ENCODE measurements at regions not wholly inside any gene's neighbourhood (a gene's known extent, or its start where the extent isn't known, plus 50 kb on each side); places are given as distances from the start of the nearest gene placed in this dataset.

DNA sequence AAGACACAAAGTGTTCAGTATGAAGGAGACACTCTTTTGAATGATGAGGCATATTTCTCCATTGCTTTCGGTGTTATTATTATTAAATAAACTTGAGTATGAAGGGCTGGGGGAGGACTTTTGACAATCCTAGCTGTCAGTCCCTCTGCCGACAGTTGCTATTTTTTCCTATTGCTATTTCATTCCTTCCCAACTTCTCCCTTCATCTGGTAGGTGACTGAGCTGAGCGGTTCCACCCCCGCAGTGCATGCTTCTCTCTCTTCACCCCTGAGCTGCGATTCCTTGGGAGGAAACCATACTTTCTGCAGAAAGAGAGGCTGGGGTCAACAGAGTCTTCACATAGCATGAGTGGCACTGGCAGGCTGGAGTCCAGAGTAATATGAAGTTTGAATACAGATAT, 261.2 kb upstream of the TAC1 start:
- no peak for DNase-seq

DNA sequence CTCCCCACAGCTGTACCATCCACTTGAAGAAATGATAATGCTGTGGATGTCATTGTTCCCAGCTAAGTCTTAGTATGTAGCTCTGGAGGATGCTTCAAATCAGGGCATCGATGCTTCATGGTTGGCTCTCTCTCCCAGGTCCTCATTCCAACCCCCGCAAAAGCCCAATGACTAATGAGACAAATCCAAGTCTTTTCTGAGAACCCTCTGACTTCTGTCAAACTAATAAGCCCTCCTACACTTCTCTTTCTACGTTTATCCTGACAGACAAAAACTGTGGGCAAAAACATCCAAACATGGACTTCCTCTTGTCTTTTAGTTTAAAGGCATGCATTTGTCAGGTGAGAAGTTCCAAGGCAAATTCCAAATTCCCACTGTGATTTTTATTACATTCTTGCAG, 260.4 kb upstream of the TAC1 start:
- no peak for DNase-seq

DNA sequence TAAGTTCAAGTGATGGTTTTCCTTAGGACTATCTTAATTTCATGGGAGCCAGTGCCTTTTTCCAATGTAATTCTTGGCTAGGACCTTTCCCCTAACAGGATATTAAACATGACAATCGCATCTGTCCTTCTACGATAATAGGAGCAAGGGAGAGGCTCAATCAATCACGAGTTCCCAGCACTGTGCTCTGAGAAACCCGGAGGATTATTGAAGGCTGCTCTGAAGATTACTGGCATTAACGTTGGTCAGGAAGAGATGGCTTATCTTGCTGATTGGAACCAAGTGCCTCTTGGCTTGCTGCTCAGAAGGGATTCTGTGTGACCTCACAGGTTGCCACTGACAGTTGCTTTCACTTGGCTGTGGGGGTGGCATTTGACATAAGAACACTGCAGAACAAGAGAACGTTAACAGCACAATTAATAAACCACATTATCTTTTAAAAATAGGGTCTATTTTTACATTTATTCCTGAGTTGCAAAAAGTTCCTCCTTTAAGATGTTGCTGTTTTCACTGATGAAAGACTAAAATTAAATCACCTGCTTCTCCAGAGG, 252.1 kb upstream of the TAC1 start:
- DNase-seq, result no peak

DNA sequence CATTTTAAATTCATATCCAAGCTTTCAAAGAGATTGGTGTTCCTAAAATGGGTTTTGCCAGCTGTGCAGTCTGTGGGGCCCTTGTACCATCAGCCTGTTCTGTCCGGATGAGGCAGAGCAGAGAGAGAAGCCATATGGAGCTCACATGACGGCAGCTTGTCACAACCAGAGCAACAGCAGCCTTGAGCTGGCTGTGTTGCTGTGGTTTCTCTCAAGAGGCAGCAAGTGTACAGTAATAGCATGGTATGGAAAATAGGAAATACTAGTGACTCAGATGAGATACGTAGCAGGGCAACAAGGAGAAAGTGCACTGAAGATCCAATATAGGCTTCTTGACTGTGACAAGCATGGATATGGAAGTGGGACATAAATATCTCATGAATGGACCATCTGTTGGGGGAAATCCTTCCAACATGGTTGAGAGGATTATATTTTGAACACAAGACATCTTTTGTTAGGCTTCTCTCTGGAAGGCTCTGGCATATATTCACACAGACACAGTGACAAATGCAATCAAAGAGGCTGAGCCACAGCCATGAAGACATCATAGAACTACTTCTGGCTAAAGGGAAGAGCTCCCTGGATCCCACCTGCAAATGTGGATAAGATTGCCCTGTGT, 251.0 kb upstream of the TAC1 start:
- DNase-seq, result no peak

DNA sequence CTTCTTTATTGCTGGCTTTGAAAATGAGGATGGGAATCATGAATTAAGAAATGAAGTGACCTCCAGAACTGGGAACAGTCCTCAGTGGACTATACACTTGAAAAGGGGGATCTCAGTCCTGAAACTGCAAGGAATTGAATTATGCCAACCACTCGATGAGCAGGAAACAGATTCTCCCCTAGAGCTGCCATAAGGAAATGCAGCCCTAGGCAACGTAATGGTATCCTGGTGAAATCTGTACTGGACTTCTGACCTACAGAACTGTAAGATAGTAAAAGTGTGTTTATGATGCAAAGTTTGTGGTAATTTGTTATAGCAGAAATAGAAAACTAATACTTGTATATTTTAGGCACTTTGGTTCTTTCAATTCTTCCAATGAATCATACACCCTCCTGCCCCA, 236.4 kb upstream of the TAC1 start:
- no peak for DNase-seq

DNA sequence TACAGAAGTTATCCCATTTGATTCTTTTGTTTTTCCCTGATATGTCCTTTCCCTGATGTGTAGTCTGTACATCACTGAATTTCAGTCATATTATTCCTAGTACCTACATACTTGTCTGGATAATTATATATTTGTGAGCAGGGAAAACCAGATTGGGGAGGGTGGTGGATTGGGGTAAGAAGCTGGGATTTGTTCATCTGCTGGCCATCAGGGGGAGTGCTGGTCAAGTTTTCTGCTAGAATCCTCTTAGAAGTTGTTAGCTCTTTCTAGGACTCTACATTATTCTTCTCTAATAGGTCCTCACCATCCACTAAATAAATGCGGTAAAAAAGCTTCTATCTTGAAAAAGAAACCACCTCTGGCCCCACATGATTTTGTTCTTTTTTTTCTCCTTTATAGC, 232.7 kb upstream of the TAC1 start:
- DNase-seq, result peak in 1 of 2 donors; percentile 22

DNA sequence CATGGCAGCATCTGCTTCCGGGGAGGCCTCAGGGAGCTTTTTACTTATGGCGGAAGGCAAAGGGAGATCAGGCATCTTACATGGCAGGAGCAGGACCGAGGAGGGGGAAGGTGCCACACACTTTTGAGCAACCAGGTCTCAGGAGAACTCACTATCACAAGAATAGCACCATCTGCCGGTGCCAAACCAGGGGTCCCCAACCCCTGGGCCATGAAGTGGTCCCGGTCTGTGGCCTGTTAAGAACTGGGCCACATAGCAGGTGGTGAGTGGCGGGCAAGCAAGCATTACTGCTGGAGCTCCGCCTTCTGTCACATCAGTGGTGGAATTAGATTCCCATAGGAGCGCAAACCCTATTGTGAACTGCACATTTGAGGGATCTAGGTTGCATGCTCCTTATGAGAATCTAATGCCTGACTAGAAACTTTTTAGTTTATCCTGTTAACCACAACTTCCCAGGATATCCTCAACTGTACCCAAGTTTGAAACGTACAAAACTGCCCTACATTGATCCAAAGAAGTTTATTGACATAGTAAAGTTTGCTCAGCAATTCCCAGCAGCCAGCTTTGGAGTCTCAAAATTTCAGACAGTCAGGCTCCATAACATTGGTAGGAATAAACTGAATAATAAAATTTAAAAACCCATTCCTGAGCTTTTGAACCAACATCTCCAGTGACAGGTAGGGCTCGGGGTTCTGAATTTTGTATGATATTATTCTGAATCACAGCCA, 228.4 kb upstream of the TAC1 start:
- no peak for DNase-seq

DNA sequence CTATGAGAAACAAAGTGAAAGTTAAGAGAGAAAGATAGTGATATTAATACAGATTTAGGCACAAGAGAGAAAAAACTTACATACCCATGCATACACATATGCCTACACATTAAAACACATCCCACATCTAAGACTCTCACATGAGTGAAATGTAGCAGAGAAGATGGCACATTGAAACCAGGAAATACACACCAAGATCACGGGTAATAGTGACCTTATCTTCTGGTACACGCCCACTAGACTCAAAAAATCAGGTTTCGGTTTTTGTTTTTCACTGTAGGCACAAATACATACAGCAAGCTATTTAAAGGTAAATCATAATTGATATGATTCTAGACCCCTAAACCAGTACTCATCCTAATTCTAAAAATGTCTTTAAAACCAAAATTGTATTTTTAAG, 225.2 kb upstream of the TAC1 start:
- DNase-seq, result peak in 1 of 2 donors; percentile 42

DNA sequence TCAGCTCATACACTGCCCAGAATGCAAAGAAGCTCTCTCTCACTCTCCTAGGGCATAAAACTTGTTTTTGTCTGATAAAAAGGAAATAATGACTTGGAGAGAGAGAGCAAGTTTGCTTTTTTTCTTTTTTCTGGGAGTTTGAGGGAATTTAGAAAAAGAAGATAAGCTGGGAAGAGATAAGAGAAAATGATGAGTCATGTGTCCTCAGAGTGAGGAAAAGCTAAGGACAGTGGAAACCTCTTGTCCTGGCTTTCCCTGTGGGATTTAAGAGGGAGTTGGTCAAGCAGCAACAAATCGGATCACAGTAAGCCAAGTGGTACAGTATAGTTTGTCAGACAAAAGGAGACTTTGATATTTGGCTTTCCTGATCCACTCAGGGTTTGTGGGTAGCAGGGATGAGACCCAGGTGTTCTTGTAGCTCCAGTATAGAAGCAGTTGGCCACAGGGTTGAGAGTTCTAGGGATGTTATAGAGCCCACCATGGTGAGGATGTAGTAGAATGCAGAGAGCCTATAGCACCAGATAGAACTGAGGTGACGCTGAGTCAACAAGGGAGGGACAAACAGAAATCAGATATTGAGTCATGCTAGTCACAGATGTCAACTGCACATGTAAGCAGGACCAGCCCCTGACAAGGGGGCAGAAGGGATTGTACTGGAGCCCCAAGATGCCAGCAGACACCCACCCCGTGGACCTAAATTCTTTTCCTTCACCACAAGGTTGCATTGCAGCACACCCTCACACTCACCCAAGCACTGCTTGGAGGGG, 219.3 kb upstream of the TAC1 start:
- DNase-seq, result no peak

DNA sequence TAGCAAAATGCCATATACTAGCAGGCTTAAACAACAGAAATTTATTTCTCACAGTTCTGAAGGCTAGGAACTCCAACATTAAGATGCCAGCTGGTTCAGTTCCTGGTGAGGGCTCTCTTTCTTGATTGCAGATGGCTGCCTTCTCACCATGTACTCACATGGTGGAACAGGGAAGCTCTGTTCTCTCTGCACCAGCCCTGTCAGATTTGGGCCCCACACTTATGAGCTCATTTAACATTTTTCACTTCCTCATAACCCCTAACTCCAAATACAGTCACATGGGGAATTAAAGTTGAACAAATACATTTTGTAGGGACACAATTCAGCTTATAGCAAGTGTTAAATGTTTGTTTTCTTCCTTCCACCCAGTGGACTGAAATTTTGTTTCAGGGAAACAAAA, 218.6 kb upstream of the TAC1 start:
- no peak for DNase-seq

DNA sequence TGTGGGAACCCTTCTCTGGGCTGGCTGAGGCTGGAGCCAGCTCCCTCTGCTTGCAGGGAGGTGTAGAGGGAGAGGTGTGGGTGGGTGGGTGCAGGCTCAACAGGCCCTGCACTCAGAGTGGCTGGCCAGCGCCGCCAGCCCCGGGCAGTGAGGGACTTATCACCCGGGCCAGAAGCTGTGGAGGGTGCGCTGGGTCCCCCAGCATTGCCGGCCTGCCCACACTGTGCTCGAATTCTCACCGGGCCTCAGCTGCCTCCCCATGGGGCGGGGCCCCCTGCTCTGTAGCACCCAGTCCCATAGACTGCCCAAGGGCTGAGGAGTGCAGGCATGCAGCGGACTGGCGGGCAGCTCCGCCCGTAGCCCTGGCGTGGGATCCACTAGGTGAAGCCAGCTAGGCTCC, 190.7 kb upstream of the TAC1 start:
- no peak for DNase-seq

DNA sequence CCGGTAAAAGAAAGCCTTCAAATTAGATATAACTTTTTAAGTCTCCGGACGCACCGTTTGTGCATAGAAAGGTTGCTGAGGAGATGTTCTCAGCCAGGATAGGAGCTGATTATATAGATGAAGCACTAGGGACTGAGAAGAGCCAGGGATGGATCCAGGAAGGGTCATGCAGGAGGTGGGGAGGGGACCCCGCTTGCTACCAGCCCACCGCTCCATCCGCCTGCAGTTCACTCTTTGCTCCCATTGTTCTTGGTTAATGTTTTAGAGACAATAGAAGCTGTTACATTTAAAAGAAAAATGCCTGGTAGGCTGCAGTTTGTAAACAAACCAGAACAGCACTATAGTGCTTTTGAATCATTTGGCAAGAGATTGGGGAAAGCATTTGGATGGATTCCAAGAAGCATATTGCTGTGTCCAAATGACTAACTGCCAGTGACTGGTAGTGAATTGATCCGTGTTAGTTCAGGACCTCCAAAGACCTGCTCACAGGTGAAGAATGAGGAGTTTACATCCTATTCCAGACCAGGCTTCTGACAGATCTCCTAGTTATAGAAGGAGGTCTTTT, 175.9 kb upstream of the TAC1 start:
- DNase-seq, result no peak

DNA sequence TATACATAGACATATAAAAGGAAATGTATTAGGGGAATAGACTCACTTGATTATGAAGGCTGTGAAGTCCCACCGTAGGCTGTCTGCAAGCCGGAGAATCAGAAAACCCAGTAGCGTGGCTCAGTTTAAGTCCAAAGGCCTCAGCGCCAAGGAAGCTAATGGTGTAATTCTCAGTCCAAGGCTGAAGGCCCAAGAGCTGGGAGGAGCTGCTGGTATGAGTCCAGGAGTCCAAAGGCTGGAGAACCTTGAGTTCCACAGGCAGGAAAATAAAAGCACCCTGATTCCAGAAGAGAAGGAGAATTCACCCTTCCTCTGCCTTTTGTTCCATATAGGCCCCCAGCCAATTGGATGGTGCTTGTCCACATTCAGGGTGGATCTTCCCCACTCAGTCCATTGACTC, 166.2 kb upstream of the TAC1 start:
- no peak for DNase-seq

DNA sequence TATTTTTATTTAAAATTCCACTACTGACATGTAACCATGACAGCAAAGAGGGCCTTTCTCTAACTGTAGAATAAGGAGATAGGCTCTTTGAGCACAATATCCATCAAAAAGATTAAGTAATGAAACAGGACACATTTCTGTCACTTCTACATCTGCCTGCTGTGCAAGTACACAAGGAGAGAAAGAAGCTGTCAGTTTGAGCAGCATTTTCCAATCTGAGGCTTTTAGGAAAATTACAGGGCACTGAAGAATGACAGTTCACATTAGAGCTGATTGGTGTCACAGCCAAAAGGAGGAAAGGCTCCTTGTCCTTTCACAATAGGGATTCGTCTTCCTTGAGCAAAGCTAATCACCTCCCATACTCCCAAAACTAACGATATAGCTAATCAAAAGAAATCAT, 158.8 kb upstream of the TAC1 start:
- DNase-seq, result no peak

DNA sequence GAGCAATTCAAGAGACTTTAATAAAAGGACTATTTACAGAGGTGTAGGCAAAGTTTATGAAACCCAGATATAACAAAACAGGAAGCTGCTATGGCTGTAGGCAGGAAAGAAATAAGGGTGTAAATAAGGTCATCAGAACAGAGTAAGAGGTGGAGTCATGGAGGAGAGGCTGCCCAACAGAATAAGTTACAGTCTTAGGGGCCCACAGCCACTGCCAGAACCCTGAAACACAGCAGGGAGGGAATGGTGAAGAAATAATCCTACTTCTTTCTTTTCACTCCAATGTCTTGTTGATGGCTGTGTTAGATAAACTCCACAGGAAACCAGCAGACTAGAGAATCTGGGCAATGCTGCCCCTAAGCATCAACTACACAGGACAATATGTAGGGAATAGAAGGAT, 155.8 kb upstream of the TAC1 start:
- DNase-seq, result no peak

DNA sequence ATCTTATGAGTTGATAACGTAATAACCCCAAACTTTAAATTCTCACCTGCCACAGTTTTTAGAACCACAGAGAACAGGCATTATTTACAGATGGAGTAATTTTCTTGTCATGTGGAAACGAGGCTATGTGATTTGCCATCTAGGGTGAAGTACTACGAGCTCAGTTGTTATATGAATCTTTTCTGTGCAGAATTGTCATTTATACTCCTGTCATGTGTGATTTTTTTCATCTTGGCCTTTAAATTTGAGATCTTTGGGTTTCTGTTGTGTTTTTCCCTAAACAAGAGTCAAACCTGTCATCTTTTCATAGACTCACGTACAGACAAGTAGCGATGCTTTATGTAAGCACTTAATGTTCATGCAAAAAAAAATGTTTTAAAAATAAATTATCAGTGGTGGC, 153.7 kb upstream of the TAC1 start:
- no peak for DNase-seq

DNA sequence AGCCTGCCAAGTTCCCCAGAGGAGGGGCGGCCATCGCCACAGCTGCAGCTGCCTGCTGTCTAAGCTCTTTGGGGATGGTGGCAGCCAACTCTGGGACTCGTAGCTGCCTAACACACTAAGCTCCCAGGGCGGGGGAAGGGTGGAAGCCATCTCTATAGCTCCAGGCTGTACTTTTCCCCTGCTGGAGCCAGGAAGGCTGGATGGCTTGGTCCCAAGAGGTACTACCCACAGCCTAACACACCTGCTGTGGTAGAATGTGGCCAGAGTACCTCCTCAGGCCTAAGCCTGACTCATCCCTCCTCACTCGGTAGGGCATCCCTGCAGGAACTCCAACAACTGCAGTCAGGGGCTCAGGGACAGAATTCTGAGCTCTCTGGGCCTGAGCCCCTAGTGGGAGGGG, 151.7 kb upstream of the TAC1 start:
- DNase-seq, result no peak

DNA sequence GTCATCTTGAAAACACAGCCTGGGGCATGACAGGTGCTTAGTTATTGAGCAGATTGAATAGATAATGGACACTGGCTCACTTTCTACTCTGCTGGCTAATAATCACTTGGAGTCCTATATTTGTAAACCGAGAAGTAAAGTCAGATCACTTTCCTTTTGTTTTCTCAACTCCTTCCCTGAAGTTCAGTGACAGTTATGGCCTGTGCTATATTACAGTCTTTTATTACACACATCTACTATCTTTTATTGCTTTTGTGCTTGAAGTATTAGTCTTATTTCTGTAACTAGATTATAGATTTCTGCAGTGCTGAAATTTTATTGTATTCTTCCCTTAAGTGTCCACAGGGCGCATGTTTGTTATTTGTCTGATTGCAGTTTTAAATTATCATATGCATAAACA, 136.4 kb upstream of the TAC1 start:
- no peak for DNase-seq

DNA sequence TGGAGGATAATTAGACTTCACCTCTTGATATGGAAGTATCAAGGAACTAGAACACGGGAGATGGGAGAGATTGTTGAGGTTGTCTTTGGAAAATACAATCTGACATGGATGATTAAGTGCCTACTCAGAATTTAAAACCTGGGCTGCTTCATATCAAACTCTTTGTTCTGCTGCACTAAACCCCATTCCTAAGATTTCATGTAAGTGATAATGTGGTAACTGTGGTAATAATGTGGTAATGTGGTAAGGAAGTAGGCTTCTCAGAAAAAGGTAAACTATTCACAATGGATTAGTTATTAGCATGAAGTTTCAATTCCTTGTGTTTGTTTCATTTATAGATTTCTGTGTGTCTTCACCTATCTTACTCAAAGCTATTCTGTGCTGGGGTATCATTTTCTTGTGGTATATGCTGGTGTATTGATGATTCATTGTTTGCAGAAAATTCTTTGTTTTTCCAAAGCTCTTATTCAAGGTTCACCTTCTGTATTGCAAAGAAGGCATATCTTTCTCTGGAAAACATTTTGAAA, 129.9 kb upstream of the TAC1 start:
- DNase-seq, result no peak

DNA sequence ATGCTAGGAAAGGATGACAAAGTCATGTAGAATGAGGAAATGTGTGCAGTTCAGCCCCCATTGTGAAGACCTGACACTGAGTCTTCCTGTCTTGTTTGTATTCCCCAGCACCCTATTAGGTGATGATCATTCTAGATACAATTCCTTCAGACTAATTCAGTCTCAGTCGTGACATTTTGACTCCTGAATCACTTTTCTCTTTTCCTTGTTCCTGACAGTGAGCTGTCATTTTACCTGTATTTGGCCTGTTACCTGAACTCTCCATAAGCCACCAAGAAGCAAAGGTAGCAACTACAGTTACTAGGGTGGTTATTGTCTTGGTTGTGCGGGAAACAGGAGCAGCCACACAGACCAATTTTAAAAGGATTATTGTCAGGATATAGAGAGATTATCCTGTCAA, 111.4 kb upstream of the TAC1 start:
- DNase-seq, result no peak

DNA sequence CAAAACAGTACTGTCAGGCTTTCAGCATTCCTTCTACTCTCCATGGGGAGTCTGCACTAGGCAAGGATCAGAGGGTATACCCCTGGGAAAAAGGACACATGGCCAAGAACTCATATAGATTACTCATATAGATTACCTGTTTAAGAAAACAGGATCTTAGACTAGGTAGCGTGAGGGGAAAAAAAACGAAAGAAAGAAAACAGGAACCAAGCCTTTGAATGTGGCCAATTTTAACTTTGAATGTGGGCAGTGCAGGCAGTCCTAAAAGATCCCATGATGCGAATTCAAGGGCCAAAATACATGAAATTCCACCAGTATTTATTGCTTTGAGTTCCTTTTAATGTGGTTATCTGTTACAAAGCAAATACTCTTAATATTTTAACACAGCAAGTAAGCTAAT, 108.6 kb upstream of the TAC1 start:
- DNase-seq, result no peak

DNA sequence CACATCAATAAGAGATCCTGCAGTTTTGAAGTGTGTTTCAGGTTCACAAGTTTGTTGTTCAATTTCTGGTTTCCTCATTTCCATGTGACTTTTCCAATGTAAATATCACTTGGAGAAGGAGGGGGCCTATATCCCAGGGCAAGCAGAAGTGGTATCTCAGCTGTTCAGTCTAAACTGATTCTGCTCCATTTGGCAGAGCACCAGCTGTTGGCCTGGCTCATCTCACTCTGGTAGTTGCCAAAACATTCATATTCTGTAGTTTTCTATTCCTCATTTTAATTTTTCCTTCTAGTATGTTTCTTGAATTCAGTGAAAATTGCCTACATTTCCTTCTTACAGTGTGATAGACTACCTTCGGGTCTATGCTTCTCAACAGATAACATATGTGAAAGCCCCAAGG, 101.8 kb upstream of the TAC1 start:
- DNase-seq, result no peak

DNA sequence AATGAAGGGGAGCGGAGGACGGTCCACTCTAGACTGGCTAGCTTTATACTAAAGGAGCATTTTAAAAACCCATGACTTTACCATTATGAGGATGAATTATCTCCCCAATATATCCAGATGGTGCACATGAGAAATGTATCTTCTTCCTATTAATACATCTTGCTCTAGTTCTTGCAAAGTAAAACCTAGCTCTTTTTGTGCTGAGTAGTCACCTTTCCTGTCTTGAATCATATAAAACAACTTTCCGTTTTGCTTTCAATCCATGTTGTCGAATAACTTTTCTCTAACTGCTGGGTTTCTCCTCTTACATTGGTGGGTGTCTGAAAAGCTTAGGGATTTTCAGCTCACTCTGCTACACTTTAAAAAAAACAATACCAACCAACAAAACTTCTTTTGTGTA, 96.3 kb upstream of the TAC1 start:
- DNase-seq, result no peak

DNA sequence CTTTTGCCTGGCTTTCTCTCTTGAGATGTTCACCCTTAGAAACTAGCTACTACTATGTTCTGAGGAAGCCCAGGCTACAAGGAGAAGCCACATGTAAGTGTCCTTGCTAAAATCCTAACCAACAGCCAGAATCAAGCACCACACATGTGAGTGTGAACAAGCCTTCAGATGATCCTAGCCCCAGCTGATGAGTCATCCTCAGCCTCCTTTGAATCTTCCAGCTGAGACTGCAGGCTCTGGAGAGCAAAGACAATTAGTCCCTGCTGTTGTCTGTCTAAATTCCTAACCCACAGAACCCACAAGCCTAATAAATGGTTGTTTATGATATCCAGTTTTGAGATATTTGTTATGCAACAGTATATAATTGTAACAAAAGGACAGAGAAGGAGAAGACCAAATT, 92.8 kb upstream of the TAC1 start:
- no peak for DNase-seq
